GM18498 (cell line): ENCODE measurements at regions not wholly inside any gene's neighbourhood (a gene's known extent, or its start where the extent isn't known, plus 50 kb on each side); places are given as distances from the start of the nearest gene placed in this dataset.
"Not testable (repeated sequence)": the region's sequence is repeated elsewhere in the genome, so short reads cannot be mapped to it uniquely, and the experiment has no call there.

Experiments
- ATAC-seq: cut with Tn5 transposase; IDR thresholded peaks from one replicate; pipeline ENCODE4 v1.9.1; 2021; ENCODE audit warnings: mild to moderate bottlenecking, moderate library complexity; ENCODE audit not compliant: unreplicated experiment

DNA sequence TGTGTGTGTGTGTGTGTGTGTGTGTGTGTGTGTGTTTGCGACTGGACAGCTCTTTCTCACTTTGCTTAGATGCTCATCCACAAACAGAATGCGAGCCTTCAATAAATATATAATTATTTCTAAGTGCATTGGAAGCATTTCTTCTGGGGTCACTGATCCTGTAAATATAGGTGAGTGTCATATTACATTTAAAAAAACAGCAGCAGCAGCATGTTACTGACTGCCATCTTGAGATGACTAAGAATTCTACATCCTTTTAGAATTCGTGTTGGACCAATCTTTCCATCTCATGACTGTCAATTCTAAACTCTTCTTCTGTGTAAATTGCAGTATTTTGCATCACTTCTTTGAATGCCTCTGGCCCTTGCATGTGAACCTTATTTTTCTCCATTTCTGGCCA, 238.0 kb upstream of the DDI1 start:
- no peak for ATAC-seq

DNA sequence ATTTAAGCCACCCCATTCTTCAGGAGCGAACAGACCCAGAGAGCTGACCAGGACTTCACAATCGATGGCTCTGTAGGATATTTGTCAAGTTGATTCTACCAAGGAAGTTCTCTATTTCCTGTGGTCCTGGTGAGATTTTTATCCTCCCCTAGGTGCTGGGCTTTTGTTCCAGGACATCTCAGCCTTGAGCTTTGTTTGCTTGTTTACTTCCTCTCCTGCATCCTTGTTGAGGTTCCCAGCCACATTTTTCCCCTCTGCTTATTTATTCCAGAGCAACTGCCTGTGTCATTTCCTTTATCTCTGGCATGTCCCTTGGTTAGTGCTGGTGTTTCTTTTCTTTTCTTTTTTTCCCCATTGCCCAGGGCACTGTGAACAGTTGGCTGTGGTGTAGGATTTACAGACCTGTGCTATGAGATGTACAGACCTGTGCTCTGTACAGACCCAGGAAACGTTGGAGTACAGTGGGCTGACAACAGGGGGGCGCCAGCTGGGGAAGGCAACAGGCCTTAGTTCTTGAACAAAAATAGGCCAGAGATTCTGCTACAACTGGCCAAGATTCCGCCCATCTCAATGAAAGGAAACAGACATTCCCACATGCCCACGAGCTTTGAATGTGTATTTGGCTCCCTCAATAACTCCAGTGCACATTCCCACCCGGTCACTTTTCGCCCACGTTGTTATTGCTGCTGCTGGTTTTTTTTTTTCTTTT, 235.9 kb upstream of the DDI1 start:
- no peak for ATAC-seq

DNA sequence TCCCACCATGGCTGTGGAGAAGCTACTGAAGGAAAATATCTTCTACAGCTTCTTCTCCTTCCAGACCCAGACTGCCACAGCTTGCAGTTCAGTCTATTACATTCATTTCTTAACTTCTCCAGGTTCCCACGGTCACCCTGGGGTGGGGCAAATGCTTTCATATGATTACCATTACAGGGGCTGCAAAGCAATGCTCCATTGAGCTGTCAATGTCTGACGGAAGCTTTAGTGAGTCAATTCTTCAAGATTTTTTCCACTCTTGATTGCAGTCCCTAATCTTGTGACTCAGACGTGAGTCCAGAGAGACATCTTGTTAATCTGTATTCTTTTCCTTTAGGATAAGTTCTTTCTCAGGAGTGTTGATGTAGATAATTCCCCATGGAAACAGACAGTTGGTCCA, 233.4 kb upstream of the DDI1 start:
- ATAC-seq = no peak

DNA sequence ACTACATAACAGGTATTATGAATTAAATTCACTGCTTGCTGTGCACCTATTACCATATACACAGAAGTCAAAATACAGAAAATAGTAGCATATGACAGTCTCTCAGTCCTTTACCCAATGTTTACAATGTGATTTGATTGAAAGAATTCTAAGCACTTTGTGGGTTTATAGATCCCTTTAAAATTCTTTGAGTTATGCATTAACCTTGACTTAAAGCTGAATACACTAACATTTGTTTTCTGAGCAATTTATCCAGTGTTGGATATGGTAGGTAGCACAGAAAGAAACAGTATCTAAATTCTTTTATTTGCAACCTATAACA, 230.8 kb upstream of the DDI1 start:
- no peak for ATAC-seq

DNA sequence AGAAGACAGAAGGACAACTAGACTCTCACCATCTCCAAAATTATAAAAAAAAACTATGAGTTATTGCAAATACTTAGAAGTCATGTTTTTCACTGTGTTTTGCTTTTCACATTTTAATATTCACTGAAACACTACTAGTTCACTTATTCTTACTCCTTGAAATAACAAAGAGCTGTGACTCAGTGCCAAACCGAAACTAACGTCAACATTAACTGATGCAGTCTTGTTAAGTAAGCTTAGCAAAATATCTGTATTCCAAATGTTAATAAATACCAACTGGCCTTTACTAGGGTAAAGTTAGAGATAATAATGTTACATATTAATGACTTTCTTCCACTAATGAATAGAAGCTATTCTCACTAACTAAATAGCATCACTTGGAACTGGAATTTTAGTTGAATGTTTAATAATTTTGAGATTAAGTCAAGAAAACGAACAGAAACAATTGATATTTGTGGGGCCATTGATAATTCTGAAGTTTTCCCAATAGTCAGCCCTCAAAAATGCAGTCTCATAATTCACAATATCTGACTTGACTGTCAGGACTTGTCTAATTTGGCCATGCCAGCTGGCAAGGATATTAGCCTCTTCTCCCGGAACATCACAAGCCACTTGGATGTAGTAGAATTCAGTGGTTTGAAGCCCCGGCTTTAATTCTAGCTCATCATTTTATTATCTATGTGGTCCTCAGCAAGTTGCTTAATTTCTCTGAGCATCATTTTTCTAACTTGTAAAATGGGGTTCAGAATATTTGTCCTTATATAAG, 230.1 kb upstream of the DDI1 start:
- no peak for ATAC-seq

DNA sequence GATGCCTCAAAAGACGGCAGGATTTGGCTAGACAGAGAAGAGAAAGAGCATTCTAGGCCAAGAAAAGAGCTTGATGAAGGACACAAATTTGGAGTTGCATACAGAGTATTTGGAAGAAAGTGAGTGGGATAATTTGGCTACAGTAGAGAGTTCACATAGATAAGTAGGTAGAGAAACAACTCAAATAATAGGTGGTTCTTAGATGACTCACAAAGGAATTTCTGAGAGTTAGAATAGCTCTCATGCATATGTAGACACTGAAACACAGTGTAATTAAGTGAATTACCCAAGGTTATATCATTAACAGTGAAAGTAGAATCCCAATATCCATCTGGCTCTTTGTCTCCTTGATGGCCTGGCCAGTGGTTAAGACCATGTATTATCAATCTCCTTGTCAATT, 228.6 kb upstream of the DDI1 start:
- ATAC-seq = no peak

DNA sequence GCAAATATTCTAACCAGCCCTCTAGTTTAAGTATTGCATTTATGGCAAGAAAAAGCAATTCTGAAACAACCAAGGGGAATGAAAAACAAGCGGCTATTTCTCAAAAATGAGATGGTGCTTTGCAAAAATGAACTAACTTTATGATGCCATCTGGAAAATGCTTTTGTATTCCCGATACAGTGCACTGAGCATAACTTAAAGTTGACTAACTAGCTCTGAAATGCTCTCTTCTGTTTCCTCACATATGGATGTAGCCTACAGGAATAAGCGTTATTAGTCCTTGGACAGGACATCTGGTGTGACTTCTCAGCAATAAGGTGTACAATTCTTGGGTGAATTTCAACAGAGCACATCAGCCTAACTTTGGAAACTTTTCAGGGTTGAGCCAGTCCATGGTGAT, 228.2 kb upstream of the DDI1 start:
- no peak for ATAC-seq

DNA sequence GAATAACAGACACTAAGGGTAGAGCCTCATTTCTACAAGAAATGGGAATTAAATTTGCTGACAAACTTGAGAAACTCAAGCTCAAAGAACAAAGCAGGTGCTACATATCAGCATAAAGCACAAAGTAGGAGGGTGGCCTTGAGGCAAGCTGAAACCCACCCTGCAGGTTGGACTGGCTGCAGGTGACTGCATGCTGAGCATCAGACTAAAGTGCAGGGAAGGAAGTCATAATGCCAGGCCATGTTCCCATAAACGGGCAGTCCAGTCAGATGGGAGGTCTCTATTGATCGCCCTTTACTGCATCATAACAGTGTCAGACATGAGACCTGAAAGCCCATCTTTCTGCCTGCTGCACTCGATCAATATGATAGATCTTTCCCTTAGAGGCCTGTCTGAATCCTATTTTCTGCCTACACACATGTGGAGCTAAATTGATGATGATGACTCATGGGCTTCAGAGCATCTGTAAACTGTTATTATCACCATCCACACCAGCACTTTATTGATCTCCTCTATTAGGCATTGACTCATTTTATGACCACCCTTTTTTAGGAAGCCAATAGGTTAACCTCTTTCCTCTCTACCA, 224.5 kb upstream of the DDI1 start:
- no peak for ATAC-seq

DNA sequence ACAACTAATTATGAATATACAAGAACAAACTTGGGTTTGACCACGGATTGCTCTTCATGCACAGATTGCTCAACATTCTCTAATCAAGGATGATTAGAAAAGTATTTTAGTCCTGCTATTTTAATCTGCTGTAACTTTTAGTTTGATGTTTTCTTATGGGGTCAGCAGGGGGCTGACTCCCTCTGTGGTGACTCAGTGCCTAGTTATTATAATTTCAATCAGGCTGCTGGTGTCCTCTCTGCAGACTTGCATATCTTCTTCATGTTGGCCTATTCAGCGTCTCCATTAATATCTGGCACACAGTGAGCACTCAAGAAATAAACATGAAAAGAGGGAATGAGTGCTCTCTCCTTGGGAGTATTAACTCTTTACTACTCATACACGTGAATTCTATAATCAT, 223.8 kb upstream of the DDI1 start:
- ATAC-seq = no peak

DNA sequence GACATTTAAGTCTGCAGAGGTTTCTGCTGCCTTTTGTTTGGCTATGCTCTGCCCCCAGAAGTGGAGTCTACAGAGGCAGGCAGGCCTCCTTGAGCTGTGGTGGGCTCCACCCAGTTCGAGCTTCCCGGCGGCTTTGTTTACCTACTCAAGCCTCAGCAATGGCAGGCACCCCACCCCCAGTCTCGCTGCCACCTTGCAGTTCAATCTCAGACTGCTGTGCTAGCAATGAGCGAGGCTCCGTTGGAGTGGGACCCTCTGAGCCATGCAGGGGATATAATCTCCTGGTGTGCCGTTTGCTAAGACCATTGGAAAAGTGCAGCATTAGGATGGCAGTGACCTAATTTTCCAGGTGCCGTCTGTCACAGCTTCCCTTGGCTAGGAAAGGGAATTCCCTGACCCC, 216.1 kb upstream of the DDI1 start:
- ATAC-seq = not testable (repeated sequence)

DNA sequence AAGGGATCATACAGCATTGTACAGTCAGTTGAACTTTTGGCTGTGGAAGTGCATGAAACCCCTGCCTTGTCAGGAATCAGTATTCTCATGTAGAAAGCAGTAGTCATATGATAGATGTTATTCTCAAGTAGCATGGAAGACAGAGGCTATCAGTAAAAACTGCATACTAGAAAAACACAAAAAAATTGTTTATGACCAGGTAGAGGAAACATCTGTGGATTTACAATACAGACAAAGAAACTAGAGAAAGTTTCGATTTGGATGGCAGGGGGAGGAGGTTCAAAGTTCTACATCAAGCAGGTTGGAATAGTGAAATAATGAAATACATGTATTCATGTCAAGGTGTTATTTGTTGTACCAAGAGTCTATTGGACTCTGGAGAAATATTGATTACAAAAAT, 212.3 kb upstream of the DDI1 start:
- no peak for ATAC-seq

DNA sequence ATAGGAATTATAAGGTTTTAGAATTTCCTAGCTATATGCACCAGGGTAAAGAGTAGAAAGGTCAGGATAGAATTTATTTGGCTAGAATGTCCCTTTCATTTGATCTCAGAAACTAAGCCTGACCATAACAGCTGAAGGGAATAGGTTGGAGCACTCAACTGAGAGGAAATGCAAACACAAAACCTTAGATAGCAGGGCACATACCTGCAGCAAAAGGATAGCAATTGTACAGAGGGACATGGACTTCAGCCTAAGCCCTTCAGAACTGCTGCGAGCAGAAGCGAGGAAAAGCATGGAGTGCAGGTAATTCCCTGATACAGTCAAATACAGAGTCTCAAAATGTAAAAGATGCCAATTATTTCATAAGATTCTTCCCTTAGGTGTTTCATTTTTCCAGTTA, 211.0 kb upstream of the DDI1 start:
- no peak for ATAC-seq

DNA sequence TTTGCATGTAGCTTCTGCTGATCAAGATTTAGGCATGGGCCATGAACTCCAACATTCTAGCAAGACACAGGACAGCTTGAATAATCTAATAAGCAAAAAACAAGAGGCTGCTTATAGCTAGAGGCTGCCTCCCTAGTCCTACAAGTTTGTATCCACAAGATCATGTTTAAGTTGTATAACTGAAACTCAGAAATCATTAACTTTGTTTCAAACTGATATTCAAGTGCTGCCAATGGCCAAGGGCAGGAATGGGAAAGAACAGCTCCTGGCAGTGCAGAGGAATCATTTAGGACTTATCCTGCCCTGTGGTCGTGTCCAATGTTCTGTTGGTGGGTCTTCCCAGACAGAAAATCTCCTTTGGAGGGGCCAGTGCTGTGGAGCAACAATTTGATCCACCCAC, 209.6 kb upstream of the DDI1 start:
- ATAC-seq = no peak

DNA sequence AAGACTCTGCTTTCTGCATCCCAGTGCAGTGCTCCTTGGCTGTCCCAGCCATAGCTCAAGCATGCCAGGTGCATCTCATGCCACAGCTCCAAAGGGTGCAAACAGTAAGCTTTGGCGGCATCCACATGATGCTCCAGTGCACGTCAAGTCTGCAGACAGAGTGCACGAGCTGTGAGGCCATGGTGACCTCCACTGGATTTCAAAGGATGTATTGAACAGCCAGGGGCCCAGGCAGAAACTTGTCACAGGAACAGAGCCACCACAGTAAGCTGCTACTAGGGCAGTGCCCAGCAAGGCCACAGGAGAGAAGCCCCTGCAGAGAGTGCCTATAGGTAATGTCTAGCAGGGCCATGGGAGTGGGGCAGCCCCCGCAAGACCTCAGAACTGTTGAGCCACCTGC, 206.8 kb upstream of the DDI1 start:
- no peak for ATAC-seq

DNA sequence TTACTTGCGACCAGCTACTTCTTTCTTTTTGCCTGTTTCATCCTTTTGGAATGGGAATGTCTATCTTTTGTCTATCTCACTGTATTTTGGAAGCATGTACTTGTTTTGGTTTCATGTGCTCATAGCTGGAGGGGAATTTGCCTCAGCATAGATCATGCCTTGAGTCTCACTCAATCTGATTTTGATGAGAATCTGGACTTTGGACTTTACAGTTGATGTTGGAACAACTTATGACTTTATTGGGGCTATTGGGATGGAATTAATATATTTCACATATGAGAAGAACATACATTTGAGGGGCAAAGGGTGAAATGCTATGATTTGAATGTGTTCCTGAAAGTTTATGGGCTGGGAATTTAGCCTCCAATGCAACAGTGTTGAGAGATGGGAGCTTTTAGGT, 206.2 kb upstream of the DDI1 start:
- no peak for ATAC-seq

DNA sequence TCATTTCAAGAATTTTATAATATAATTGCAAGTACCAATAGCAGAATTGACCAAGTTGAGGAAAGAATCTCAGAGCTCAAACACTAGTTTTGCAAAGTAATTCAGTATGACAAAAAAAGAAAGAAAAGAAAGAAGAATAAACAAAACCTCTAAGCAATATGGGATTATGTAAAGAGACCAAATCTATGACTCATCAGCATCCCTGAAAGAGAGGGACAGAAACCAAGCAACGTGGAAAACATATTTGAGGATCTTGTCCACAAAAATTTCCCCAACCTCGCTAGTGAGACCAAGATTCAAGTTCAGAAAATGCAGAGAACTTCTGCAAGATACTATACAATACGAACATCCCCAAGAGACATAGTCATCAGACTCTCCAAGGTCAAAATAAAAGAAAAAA, 203.7 kb upstream of the DDI1 start:
- no peak for ATAC-seq

DNA sequence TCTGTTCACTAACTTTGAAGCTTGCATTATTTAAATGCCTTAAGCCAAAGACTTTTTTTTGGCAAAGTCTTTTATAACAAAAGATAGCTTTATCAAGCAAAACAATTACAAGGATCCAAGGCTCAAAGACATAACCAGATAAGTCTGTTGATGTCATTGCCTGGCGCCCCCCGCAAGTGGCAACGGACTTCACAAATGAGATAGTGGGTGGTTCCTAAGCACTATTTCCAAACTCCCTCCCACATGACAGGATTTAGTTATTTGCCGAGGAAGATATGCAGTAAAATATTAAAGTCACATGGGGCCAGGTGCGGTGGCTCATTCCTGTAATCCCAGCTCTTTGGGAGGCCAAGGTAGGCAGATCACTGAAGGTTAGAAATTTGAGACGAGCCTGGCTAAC, 194.2 kb upstream of the DDI1 start:
- no peak for ATAC-seq

DNA sequence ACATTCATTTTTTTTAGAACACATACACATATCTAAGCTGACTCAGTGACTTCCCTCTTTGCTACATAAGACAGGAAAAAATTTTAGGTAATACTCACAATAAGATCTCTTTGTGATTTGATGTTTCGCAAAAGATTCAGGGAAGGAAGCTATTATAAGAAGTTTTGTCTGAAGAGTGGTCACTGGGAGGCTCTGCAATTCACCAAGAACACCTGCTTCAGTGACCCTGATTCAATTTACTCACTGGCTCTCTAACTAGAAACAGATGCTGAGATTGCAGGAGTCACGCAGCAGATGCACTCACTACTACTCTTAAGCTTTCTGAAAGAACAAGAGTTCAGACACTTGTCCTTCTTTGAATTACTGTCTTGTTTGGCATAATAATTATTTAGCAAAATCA, 193.6 kb upstream of the DDI1 start:
- no peak for ATAC-seq

DNA sequence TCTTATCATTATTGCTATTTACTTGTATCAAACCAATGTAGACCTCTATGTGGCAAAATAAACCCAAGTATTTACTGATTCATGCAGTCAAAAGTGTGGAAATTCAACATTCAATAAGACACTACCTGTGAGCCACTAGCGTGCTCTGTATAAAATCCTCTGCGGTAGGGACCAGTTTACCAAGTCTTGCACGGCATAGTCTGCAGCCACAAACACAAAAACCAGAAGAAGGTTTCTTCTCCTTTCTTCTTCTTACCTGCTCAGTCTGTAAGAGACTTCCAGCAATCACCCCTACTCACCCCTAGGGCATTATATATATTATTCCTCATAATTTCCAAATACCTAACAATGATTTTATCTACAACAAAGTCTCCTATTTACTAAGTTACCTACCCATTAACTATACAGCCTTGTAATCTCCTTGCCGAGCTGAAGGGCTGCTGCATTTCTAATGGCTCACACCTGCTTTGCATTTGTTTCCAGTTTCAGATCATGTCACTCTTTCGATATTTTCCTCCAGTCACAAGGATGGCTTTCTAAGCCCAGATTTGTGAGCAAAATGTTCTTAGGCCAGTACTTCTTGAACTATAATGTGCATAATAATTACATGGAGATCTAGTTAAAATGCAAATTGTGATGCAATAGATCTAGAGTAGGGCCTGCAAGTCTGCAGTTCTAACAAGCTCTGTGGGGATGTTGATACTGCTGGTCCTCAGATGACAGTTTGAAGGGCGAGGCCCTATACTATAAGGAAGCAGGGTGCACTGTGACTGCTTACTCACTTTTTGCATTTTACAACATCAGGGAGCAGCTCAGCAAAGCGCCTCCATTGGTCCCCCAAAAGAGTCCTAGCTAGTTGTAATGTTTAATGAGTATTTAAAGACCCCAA, 191.9 kb upstream of the DDI1 start:
- peak; percentile 98 for ATAC-seq

DNA sequence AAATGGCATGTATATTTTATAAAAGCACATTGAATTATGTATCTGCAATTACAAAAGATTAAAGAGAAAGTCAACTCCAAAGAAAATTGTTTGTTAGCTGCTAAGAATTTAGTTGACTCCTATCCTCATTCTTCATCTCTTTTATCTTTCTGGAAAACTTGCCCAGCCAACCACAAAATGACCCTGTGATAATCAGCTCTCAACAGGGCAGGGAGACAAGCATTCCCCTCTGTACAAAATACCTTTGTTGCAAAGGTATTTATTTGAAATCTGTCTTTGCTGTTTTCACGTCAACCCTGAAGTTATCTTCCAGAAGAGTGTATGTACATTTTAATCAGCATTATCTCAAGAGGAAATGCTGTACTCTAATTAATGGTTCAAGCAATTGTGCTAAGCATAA, 191.1 kb upstream of the DDI1 start:
- no peak for ATAC-seq

DNA sequence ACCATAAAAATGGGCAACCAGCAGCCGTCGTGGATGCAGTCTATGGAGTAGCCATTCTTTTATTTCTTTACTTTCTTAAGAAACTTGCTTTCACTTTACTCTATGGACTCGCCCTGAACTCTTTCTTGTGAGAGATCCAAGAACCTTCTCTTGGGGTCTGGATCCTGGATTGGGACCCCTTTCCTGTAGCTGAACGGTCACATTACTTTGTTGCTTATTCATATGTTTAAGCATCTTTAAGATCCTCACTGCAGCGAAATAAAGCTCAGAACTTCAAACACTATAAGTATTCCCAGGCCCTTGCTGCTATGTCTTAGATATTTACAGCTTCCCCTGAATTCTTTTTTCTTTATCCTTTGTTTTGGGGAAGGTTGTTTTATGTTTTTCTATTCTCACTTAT, 187.8 kb upstream of the DDI1 start:
- ATAC-seq = no peak

DNA sequence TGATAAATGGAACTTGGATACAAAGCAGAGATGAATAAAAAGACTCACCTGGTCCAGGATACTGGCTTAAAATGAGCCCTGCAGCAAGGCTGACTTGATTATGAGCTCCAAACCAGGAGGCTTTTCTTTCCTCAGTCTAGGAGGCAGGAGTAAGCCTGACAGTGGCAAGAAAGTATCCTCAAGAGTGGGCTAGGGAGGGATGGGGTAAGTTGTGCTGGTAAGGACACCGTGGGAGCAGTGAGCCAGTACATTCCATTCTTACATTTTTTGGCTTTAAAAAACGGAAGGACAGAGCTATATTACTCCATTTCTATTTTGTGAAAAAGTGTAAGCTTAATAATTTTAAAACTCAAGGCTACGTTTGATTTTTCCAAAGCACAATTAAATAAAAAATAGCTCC, 187.1 kb upstream of the DDI1 start:
- ATAC-seq = no peak
